ENCODE measurements at regions not wholly inside any gene's neighbourhood (a gene's known extent, or its start where the extent isn't known, plus 50 kb on each side); places are given as distances from the start of the nearest gene placed in this dataset.
"Not testable (repeated sequence)": the region's sequence is repeated elsewhere in the genome, so short reads cannot be mapped to it uniquely, and the experiment has no call there.

GRCh38 chr9:85878872-85879597, 61.9 kb upstream of the NAA35 start:
- not testable (repeated sequence) for H3K27ac ChIP-seq (ENCODE audit: low read depth, low read length); H3K9me3 ChIP-seq (ENCODE audit: control insufficient read depth in 5 of 5, low read length in 5 of 5); H3K27me3 ChIP-seq (ENCODE audit: control insufficient read depth in 5 of 5, insufficient read depth in 4 of 5, low read length in 5 of 5); H3K4me3 ChIP-seq (ENCODE audit: low read depth in 1 of 5, low read length in 5 of 5); H3K9ac ChIP-seq (ENCODE audit: low read length in 5 of 5); H3K4me1 ChIP-seq (ENCODE audit: control insufficient read depth in 5 of 5, insufficient read depth in 5 of 5, low read length in 5 of 5)
- H3K36me3 ChIP-seq (ENCODE audit: control insufficient read depth in 5 of 5, insufficient read depth in 5 of 5, low read length in 5 of 5) = peaks cover 0 to 20% (median 2%) of the 10 kb centered on the region in 5 donors

GRCh38 chr9:85880507-85880906, 60.4 kb upstream of the NAA35 start:
- not testable (repeated sequence) for H3K4me1 ChIP-seq (ENCODE audit: control insufficient read depth in 5 of 5, insufficient read depth in 5 of 5, low read length in 5 of 5); H3K27me3 ChIP-seq (ENCODE audit: control insufficient read depth in 5 of 5, insufficient read depth in 4 of 5, low read length in 5 of 5); H3K27ac ChIP-seq (ENCODE audit: low read depth, low read length); H3K4me3 ChIP-seq (ENCODE audit: low read depth in 1 of 5, low read length in 5 of 5); H3K9me3 ChIP-seq (ENCODE audit: control insufficient read depth in 5 of 5, low read length in 5 of 5); H3K9ac ChIP-seq (ENCODE audit: low read length in 5 of 5)
- peaks cover 0 to 24% (median 3%) of the 10 kb centered on the region in 5 donors for H3K36me3 ChIP-seq (ENCODE audit: control insufficient read depth in 5 of 5, insufficient read depth in 5 of 5, low read length in 5 of 5)

- peaks cover 0 to 24% (median 3%) of the 10 kb centered on the region in 5 donors for H3K36me3 ChIP-seq (ENCODE audit: control insufficient read depth in 5 of 5, insufficient read depth in 5 of 5, low read length in 5 of 5)
- H3K9ac ChIP-seq (ENCODE audit: low read length in 5 of 5) = no peak overlapping the region
- no peaks in the 10 kb centered on the region for H3K27me3 ChIP-seq (ENCODE audit: control insufficient read depth in 5 of 5, insufficient read depth in 4 of 5, low read length in 5 of 5)
- H3K4me3 ChIP-seq (ENCODE audit: low read depth in 1 of 5, low read length in 5 of 5) = no peak overlapping the region
- no peaks in the 10 kb centered on the region for H3K4me1 ChIP-seq (ENCODE audit: control insufficient read depth in 5 of 5, insufficient read depth in 5 of 5, low read length in 5 of 5)
- no peaks in the 10 kb centered on the region for H3K9me3 ChIP-seq (ENCODE audit: control insufficient read depth in 5 of 5, low read length in 5 of 5)
- H3K27ac ChIP-seq (ENCODE audit: low read depth, low read length) = no peak overlapping the region
Measured at GRCh38 chr9:85884256-85884655, 56.7 kb upstream of the NAA35 start.

GRCh38 chr9:85890962-85891361, 50.0 kb upstream of the NAA35 start:
- H3K9ac ChIP-seq (ENCODE audit: low read length in 5 of 5) = no peak overlapping the region
- no peak overlapping the region for H3K27ac ChIP-seq (ENCODE audit: low read depth, low read length)
- H3K4me3 ChIP-seq (ENCODE audit: low read depth in 1 of 5, low read length in 5 of 5) = no peak overlapping the region
- H3K9me3 ChIP-seq (ENCODE audit: control insufficient read depth in 5 of 5, low read length in 5 of 5) = no peaks in the 10 kb centered on the region
- H3K36me3 ChIP-seq (ENCODE audit: control insufficient read depth in 5 of 5, insufficient read depth in 5 of 5, low read length in 5 of 5) = no peaks in the 10 kb centered on the region
- no peaks in the 10 kb centered on the region for H3K27me3 ChIP-seq (ENCODE audit: control insufficient read depth in 5 of 5, insufficient read depth in 4 of 5, low read length in 5 of 5)
- H3K4me1 ChIP-seq (ENCODE audit: control insufficient read depth in 5 of 5, insufficient read depth in 5 of 5, low read length in 5 of 5) = no peaks in the 10 kb centered on the region
